ENCODE measurements at regions not wholly inside any gene's neighbourhood (a gene's known extent, or its start where the extent isn't known, plus 50 kb on each side); places are given as distances from the start of the nearest gene placed in this dataset.
A peak's percentile ranks its signal among the peaks of the same experiment; 100 is the strongest.

DNA sequence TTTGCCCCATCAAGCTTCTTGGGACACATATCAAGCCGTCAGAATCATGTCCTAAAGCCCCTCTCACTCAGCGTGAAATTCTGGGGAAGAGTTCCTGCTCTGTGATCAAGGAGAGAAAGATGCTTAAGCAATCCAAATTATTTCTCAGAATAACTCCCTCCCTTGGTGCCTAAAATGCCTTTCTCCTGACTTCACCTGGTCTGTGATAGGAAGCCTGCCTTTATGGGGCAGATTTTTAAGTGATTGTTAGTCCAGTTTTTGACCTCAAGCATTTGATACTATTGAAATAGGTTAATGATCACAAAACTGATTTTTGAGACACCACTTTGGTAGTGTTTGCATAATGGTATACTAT lies 76.4 kb upstream of the MAGI2 start:
- Histone ChIP-seq H3K79me1 (ENCODE audit: low read depth, low read length) (no peaks in the 10 kb centered on the region), H4K91ac (ENCODE audit: low read depth, low read length, poor library complexity) (no peak overlapping the region), H3K27me3 (ENCODE audit: control insufficient read depth in 3 of 3, insufficient read depth in 3 of 3, low read depth in 1 of 3, low read length in 3 of 3) (no peaks in the 10 kb centered on the region), H4K8ac (ENCODE audit: low read depth, low read length) (no peak overlapping the region), H3K9me3 (replicated peaks in 1 of 2; ENCODE audit: control insufficient read depth in 2 of 2, insufficient read depth in 1 of 2, low read depth in 1 of 2, low read length in 2 of 2) (no peaks in the 10 kb centered on the region), H3K27ac (replicated peaks; ENCODE audit: low read length) (no peak overlapping the region), H3K36me3 (replicated peaks in 1 of 2; ENCODE audit: control insufficient read depth in 2 of 2, insufficient read depth in 2 of 2, low read length in 2 of 2) (no peaks in the 10 kb centered on the region), H3K23ac (ENCODE audit: low read depth, low read length, poor library complexity) (no peak overlapping the region), H2AK5ac (ENCODE audit: low read depth, low read length) (no peak overlapping the region), H3K14ac (ENCODE audit: low read length) (no peak overlapping the region), H2BK120ac (ENCODE audit: low read depth, low read length) (no peak overlapping the region), H2BK5ac (ENCODE audit: low read length) (no peak overlapping the region), H2BK12ac (ENCODE audit: low read length) (no peak overlapping the region), H3K4ac (ENCODE audit: low read length) (no peak overlapping the region), H3K18ac (ENCODE audit: low read length) (no peak overlapping the region), H2BK15ac (ENCODE audit: low read length) (no peak overlapping the region), H3K4me1 (ENCODE audit: control insufficient read depth in 2 of 2, insufficient read depth in 1 of 2, low read depth in 1 of 2, low read length in 2 of 2) (peaks cover 0 to 6% of the 10 kb centered on the region in 2 donors), H3K4me3 (ENCODE audit: low read length in 2 of 2) (no peak overlapping the region), H3K4me2 (ENCODE audit: insufficient read depth, low read length, poor library complexity, severe bottlenecking) (no peak overlapping the region), H2AFZ (ENCODE audit: low read length) (peak overlapping the region; percentile 28), H3K9ac (ENCODE audit: low read depth, low read length, poor library complexity) (no peak overlapping the region)
- no CpG with 5 or more reads among the region's 2 CpGs for WGBS, 2 donors (ENCODE audit: extremely low coverage in 2 of 2, insufficient read length in 2 of 2, insufficient replicate concordance in 1 of 2)
- no peak for DNase-seq (ENCODE audit: low spot score)

DNA sequence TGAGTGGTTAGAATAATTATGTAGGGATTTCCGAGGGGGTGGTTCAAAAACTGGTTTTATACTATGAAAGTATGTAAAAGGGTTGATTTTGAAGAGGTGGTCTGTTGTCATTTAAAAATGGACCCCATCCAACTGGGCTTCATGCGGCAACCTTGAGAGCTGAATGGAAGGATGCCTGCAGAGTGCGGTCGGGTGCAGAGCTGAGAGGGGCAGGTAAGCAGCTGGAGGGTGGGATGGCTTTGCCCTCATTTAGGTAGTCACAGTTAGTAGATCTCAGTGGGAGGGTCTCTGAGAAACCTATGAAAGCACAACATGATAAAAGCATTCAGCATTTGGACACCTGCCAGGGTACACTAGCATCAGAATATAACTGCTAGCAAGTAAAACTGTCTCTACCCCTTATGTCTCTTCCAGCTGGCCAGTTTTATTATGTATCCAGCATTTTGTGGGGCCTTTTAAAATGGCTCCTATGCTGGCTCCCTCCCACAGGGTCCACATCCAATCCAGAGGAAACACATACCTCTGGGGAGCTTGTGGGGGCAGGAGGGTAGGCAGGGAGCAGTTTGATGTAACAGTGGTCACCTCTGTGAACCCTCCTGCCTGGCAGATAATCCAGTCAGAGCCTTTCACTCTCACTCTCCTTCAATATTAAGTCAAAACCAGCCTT lies 75.9 kb upstream of the MAGI2 start:
- Histone ChIP-seq H3K4ac (ENCODE audit: low read length) (no peak overlapping the region), H3K4me2 (ENCODE audit: insufficient read depth, low read length, poor library complexity, severe bottlenecking) (no peak overlapping the region), H3K9ac (ENCODE audit: low read depth, low read length, poor library complexity) (no peak overlapping the region), H3K4me3 (ENCODE audit: low read length in 2 of 2) (no peak overlapping the region), H4K8ac (ENCODE audit: low read depth, low read length) (no peak overlapping the region), H2AK5ac (ENCODE audit: low read depth, low read length) (no peak overlapping the region), H4K91ac (ENCODE audit: low read depth, low read length, poor library complexity) (no peak overlapping the region), H2BK120ac (ENCODE audit: low read depth, low read length) (no peak overlapping the region), H3K27ac (replicated peaks; ENCODE audit: low read length) (no peak overlapping the region), H3K4me1 (ENCODE audit: control insufficient read depth in 2 of 2, insufficient read depth in 1 of 2, low read depth in 1 of 2, low read length in 2 of 2) (peaks cover 0 to 6% of the 10 kb centered on the region in 2 donors), H3K36me3 (replicated peaks in 1 of 2; ENCODE audit: control insufficient read depth in 2 of 2, insufficient read depth in 2 of 2, low read length in 2 of 2) (no peaks in the 10 kb centered on the region), H3K9me3 (replicated peaks in 1 of 2; ENCODE audit: control insufficient read depth in 2 of 2, insufficient read depth in 1 of 2, low read depth in 1 of 2, low read length in 2 of 2) (no peaks in the 10 kb centered on the region), H3K14ac (ENCODE audit: low read length) (no peak overlapping the region), H3K79me1 (ENCODE audit: low read depth, low read length) (no peaks in the 10 kb centered on the region), H2BK12ac (ENCODE audit: low read length) (no peak overlapping the region), H2BK15ac (ENCODE audit: low read length) (no peak overlapping the region), H3K18ac (ENCODE audit: low read length) (no peak overlapping the region), H3K27me3 (ENCODE audit: control insufficient read depth in 3 of 3, insufficient read depth in 3 of 3, low read depth in 1 of 3, low read length in 3 of 3) (no peaks in the 10 kb centered on the region), H2AFZ (ENCODE audit: low read length) (peak overlapping the region; percentile 28), H3K23ac (ENCODE audit: low read depth, low read length, poor library complexity) (no peak overlapping the region), H2BK5ac (ENCODE audit: low read length) (no peak overlapping the region)
- WGBS, 2 donors (ENCODE audit: extremely low coverage in 2 of 2, insufficient read length in 2 of 2, insufficient replicate concordance in 1 of 2) = 100% methylated on average over 1 of the region's 4 CpGs; no CpG with 5 or more reads in 1 of the 2 donors
- DNase-seq (ENCODE audit: low spot score) = no peak

DNA sequence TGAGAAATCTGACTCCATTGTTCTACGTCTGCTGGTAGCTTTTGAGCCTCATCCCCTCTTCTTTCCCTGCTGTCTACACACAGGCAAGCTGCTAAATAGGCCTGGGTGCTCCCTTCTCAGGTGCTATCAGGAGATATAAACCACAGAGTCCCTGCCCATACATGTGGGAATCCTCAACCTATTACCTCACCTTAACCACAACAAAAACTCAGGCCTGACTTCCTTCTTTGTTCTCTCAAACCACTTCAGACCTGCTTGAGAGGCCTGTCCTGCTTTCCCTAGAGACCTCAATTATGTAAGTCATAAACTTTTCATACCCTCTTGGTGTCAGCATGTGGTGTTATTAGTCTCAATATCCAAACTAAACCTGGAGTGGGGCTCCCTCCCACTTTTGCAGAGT lies 75.0 kb upstream of the MAGI2 start:
- DNase-seq (ENCODE audit: low spot score) = no peak
- Histone ChIP-seq H3K9ac (ENCODE audit: low read depth, low read length, poor library complexity) (no peak overlapping the region), H3K4me3 (ENCODE audit: low read length in 2 of 2) (no peak overlapping the region), H2BK5ac (ENCODE audit: low read length) (no peak overlapping the region), H3K23ac (ENCODE audit: low read depth, low read length, poor library complexity) (no peak overlapping the region), H2BK15ac (ENCODE audit: low read length) (no peak overlapping the region), H2AFZ (ENCODE audit: low read length) (peak overlapping the region; percentile 12), H2BK12ac (ENCODE audit: low read length) (no peak overlapping the region), H3K4me1 (ENCODE audit: control insufficient read depth in 2 of 2, insufficient read depth in 1 of 2, low read depth in 1 of 2, low read length in 2 of 2) (peaks cover 0 to 6% of the 10 kb centered on the region in 2 donors), H3K9me3 (replicated peaks in 1 of 2; ENCODE audit: control insufficient read depth in 2 of 2, insufficient read depth in 1 of 2, low read depth in 1 of 2, low read length in 2 of 2) (no peaks in the 10 kb centered on the region), H2AK5ac (ENCODE audit: low read depth, low read length) (no peak overlapping the region), H3K4me2 (ENCODE audit: insufficient read depth, low read length, poor library complexity, severe bottlenecking) (no peak overlapping the region), H3K14ac (ENCODE audit: low read length) (no peak overlapping the region), H3K27me3 (ENCODE audit: control insufficient read depth in 3 of 3, insufficient read depth in 3 of 3, low read depth in 1 of 3, low read length in 3 of 3) (no peaks in the 10 kb centered on the region), H4K8ac (ENCODE audit: low read depth, low read length) (no peak overlapping the region), H4K91ac (ENCODE audit: low read depth, low read length, poor library complexity) (no peak overlapping the region), H3K27ac (replicated peaks; ENCODE audit: low read length) (no peak overlapping the region), H3K4ac (ENCODE audit: low read length) (no peak overlapping the region), H3K18ac (ENCODE audit: low read length) (no peak overlapping the region), H3K36me3 (replicated peaks in 1 of 2; ENCODE audit: control insufficient read depth in 2 of 2, insufficient read depth in 2 of 2, low read length in 2 of 2) (no peaks in the 10 kb centered on the region), H3K79me1 (ENCODE audit: low read depth, low read length) (no peaks in the 10 kb centered on the region), H2BK120ac (ENCODE audit: low read depth, low read length) (no peak overlapping the region)
- WGBS, 2 donors (ENCODE audit: extremely low coverage in 2 of 2, insufficient read length in 2 of 2, insufficient replicate concordance in 1 of 2) = no CpG with 5 or more reads among the region's 1 CpG

DNA sequence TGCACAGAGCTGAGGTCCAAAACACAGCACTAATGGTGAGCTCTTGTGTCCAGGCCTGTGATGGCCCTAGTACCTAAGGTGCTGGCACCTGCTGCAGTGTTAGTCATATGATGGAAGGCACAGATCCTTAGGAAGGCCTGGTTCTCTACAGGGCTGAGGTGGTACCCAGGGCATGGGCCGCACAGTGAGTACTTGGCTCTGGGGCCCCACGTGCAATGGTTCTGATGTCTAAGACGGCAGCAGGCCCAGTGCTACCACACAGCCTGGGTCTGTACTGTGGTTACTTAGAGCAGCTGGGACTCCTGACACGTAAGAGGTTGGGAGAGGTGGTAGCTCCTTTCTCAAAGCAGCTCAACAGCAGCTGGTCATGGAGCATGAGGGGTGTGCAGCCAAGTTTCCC lies 70.6 kb upstream of the MAGI2 start:
- Histone ChIP-seq H2BK5ac (ENCODE audit: low read length) (no peak overlapping the region), H2BK12ac (ENCODE audit: low read length) (no peak overlapping the region), H3K4me3 (ENCODE audit: low read length in 2 of 2) (no peak overlapping the region), H3K27ac (replicated peaks; ENCODE audit: low read length) (no peak overlapping the region), H3K27me3 (ENCODE audit: control insufficient read depth in 3 of 3, insufficient read depth in 3 of 3, low read depth in 1 of 3, low read length in 3 of 3) (no peaks in the 10 kb centered on the region), H2AFZ (ENCODE audit: low read length) (no peak overlapping the region), H4K8ac (ENCODE audit: low read depth, low read length) (peak overlapping the region; percentile 43), H3K9me3 (replicated peaks in 1 of 2; ENCODE audit: control insufficient read depth in 2 of 2, insufficient read depth in 1 of 2, low read depth in 1 of 2, low read length in 2 of 2) (no peaks in the 10 kb centered on the region), H3K79me1 (ENCODE audit: low read depth, low read length) (no peaks in the 10 kb centered on the region), H4K91ac (ENCODE audit: low read depth, low read length, poor library complexity) (no peak overlapping the region), H3K14ac (ENCODE audit: low read length) (no peak overlapping the region), H2BK15ac (ENCODE audit: low read length) (no peak overlapping the region), H2BK120ac (ENCODE audit: low read depth, low read length) (no peak overlapping the region), H3K9ac (ENCODE audit: low read depth, low read length, poor library complexity) (no peak overlapping the region), H3K23ac (ENCODE audit: low read depth, low read length, poor library complexity) (peak overlapping the region; percentile 53), H3K4ac (ENCODE audit: low read length) (no peak overlapping the region), H3K18ac (ENCODE audit: low read length) (peak overlapping the region; percentile 40), H3K4me1 (ENCODE audit: control insufficient read depth in 2 of 2, insufficient read depth in 1 of 2, low read depth in 1 of 2, low read length in 2 of 2) (peaks cover 0 to 4% of the 10 kb centered on the region in 2 donors), H3K36me3 (replicated peaks in 1 of 2; ENCODE audit: control insufficient read depth in 2 of 2, insufficient read depth in 2 of 2, low read length in 2 of 2) (no peaks in the 10 kb centered on the region), H2AK5ac (ENCODE audit: low read depth, low read length) (peak overlapping the region; percentile 32), H3K4me2 (ENCODE audit: insufficient read depth, low read length, poor library complexity, severe bottlenecking) (no peak overlapping the region)
- no peak for DNase-seq (ENCODE audit: low spot score)
- whole genome bisulfite sequencing, 2 donors (ENCODE audit: extremely low coverage in 2 of 2, insufficient read length in 2 of 2, insufficient replicate concordance in 1 of 2) = no CpG with 5 or more reads among the region's 4 CpGs
